ENCODE measurements at regions not wholly inside any gene's neighbourhood (a gene's known extent, or its start where the extent isn't known, plus 50 kb on each side); places are given as distances from the start of the nearest gene placed in this dataset.

DNA sequence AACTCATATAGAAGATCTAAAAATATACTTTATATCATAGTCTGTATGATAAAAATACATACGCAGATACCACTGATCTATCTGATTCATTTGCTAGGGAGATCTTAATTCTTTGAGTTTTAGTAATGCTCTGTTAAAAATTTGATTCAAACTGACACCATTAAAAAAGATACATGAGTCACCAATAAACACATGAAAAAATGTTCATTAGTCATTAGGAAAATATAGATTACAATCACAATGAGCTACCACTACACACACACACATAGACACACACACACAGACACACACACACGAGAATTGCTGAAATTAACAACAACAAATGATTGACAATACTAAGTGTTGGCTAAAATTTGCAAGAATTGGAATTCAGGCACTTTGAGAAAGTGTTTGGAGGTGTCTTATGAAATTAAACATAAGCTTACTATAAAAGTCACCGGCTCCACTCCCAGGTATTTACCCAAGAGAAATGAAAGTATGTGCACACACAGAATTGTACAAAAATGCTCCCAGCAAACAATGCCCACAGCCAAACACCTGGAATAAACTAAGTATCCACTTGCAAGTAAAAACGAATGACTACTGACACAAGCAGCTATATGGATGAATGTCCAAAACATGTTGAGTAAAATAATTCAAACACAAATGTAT lies 117.7 kb upstream of the GGTLC1 start:
- no peak for DNase-seq (ENCODE audit: low spot score)

DNA sequence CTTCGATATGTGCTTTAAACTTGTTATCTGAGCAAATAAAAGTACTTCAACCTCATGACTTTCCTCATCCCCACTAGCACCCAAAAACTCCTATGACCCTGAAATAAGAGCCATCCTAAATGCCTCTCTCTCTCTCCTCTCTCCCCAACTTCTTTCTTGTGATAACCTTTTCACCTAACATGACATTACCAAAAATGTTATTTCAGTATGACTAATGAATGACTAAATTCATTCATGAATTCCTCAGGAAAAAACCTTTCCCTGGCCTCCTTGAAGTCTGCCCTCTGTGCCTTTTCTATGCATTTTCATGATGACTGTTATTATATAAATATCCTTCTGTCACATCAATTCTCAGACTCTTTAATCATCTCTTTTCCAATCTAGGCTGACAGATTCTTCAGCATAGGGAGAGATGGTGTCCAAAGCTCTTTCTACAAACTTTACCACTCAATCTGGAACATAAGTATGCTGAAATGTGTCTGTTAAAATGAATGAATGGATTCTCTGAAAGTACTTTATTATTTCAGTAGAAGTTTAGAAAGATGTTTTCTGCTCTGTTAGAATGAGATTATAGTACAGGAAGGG lies 114.3 kb upstream of the GGTLC1 start:
- DNase-seq (ENCODE audit: low spot score): no peak

DNA sequence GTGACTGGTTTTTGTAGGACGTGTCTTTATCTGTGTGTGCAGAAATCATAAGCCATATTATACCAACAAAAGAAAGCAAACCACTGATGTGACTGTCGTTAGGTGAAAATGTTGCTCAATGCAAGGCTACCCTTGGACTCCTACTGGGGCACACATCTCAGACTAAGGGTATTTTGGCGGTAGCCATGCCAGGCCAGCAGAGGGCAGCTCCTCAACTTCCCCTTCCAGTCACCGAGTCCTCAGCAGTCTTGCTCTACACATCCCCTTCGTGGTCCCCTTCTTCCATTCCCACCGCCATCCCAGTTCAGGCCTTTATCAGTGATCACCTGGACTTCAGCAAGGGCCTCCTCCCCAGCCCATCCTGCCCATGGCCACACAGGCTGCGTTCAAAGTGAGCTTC lies 113.7 kb upstream of the GGTLC1 start:
- no peak for DNase-seq (ENCODE audit: low spot score)

DNA sequence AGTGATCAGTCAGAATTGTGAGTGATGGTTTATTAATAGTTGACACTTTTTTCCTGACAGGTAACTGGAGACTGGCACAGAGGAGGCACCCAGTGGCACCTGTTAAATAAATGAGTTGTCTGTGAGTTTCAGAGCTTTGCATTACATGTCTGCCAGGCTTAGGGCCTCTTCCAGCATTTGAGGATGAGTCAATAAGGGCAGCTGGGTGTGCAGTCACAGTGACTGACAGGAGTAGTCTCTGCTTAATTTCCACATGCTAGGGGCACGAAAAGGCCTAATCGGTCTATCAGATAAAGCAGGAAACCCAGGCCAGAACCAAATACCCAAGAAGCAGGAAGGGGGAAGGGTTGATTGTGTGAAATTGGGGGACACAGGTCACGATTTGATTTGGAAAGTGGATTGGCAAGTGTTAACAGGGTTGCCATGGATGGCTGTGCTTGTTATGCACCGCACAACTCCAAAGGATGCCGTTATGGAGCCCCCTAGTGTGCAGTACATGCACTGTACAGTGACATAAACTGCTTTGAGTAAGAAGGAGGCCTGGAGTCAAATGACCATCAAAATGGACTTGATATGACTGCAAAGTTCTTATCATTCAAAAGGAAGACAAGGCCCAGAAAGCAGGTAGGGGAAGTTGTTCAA lies 111.9 kb upstream of the GGTLC1 start:
- peak; percentile 7 for DNase-seq (ENCODE audit: low spot score)

DNA sequence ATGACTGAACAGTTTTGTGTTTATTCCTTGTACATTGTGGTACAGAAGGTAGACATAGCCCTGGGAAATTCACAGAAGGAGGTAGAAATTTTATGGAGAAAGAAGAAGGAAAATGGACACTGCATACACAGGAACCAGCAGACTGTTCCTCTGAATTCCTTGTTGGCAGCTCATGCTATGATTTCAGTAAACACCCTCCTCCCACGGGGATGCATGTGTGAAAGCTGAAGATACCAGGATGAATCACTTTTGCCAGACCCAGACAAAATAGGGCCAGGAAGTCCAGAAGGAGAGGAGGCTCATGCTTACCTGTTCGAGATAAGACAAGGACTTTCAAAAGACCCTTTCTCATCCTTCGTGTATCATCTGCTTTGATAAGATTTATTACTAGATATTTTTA lies 110.3 kb upstream of the GGTLC1 start:
- DNase-seq (ENCODE audit: low spot score): no peak

- no peak for DNase-seq (ENCODE audit: low spot score)
Observed at GRCh38 chr20:24097506-24098245, 109.1 kb upstream of the GGTLC1 start.

DNA sequence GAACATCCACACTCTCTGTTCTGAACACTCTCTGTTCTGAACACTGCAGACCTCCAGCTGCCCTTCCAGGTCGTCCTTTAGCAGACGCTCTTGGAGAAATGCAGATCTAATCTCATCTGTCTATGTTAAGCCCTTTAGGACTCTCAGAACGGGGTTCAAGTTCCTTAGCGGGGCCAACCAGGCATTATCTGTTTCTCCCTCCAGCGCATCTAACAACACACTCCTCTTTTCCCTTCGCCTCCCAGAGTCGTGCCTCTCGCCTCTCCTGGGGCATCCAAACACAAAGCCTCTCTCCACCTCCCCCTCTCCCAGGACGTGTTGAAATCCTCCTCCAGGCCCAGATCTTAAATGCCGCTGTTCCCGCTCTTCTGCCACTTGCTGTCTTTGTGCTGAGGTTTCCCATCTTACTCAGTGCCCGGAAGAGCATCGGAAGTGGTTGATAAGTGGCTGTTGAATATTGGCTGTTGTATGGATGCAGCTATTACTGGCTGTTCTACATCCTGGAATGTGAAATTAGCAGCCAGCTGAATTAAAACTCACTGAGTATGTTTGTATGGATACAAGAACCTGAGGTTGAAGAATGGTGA lies 108.4 kb upstream of the GGTLC1 start:
- DNase-seq (ENCODE audit: low spot score): no peak

- DNase-seq (ENCODE audit: low spot score): no peak
Observed at GRCh38 chr20:24096264-24096663, 107.7 kb upstream of the GGTLC1 start.

DNA sequence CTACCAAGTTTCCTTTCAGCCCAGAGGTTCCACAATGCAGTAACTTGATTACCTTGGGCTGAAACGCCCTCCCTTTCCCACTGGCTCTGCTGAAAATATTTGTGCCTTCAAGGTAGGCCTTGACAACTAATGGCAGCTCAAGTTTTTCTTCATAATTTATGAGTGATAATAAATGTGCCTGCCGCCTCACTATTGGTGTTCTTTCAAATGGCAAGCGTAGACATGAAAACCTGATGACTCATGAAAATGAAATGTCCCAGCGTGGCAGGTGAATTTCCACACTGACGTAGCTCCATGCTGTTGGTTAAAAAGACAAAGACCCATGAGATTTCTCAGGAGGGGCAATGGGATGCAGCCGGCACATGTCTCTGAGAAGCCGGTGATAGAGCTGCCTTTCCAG lies 107.2 kb upstream of the GGTLC1 start:
- DNase-seq (ENCODE audit: low spot score): no peak

GRCh38 chr20:24095303-24095702 lies 106.7 kb upstream of the GGTLC1 start:
- no peak for DNase-seq (ENCODE audit: low spot score)

DNA sequence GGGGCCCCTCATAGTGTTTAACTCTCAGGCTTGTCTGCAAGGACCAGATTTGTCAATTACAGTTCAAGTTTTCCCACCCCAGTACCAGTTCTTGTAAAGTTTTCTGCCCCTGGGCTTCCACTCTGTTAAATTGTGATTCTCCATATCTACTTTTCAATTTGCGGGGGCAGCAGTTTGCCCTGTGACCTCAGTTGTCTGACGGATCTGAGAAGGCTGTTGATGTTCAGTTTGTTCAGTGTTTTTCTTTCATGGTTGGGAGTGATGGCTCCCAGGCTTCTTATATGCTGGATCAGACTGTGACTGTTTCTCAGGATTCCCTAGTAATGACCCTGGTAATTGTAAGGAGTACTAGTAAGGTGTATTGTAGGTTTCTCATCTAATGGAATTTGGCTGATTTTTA lies 101.0 kb upstream of the GGTLC1 start:
- no peak for DNase-seq (ENCODE audit: low spot score)

DNA sequence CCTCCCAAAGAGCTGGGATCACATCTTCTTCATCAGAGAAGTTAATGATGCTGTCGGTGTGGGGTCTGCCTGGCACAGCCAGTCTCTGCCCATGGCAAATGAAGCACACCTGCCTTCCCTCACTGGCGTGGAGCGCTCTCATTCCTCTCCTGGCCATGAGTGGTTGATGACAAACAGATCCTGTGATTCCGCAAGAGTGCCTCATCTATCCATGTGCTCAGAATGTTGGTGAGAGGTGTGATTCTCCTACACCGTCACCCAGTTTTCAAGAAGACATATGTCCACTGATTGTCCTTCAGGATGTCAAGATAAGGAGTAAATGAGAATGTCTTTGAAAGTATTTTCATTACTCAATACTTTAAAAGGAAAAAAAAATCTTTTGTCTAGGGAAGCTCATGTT lies 97.5 kb upstream of the GGTLC1 start:
- DNase-seq (ENCODE audit: low spot score): no peak

- DNase-seq (ENCODE audit: low spot score): no peak
Observed at GRCh38 chr20:24084281-24084680, 95.7 kb upstream of the GGTLC1 start.

- DNase-seq (ENCODE audit: low spot score): no peak
Observed at GRCh38 chr20:24081077-24081476, 92.5 kb upstream of the GGTLC1 start.

- DNase-seq (ENCODE audit: low spot score): no peak
Observed at GRCh38 chr20:24079661-24080412, 91.3 kb upstream of the GGTLC1 start.

DNA sequence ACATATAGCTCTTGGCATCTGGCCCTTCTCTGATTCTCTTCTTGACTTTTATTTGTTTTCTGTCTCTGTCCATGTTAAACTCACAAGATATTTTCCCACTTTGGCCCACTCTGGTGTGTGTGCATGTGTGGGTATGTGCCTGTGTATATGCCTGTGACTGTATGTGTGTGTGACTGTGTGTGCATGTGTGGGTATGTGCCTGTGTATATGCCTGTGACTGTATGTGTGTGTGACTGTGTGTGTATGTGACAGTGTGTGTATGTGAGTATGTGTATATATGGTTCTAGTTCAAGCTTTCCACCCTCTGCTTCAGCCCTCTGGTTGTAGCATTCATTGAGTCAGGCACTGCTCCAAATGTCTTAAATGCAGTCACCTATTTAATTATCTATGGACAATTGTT lies 88.6 kb upstream of the GGTLC1 start:
- no peak for DNase-seq (ENCODE audit: low spot score)

- DNase-seq (ENCODE audit: low spot score): no peak
Observed at GRCh38 chr20:24070679-24071078, 82.1 kb upstream of the GGTLC1 start.

DNA sequence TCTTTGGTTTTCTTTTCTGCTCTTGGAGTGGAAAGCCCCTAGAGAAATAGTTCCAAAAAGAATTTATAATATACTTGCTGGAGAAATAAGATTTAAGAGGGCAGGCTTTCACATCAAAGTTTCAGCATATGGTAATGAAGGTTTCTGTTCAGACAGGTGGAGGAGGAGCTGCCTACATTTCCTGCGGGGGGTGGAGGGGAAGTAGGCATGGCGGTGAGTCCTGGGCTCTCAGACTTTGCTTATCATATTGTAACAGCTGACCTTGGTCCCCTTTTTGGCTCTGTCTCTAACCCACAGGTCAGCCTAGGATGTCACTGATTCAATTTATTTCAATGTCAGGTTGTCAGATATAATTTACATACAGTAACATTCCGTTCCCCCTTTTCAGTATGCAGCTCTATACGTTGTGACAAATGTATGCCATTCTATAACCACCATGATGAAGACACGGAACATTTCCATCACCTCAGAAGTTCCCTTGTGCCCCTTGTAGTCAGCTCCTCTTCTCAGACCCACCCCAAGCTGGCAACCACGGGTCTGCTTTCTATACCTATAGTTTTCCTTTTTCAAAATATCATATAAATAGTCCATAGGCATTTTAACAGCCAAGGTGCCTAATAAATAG lies 77.6 kb upstream of the GGTLC1 start:
- DNase-seq (ENCODE audit: low spot score): no peak

GRCh38 chr20:24064915-24065314 lies 76.3 kb upstream of the GGTLC1 start:
- no peak for DNase-seq (ENCODE audit: low spot score)

GRCh38 chr20:24064092-24064491 lies 75.5 kb upstream of the GGTLC1 start:
- no peak for DNase-seq (ENCODE audit: low spot score)

- DNase-seq (ENCODE audit: low spot score): no peak
Observed at GRCh38 chr20:24063100-24063499, 74.5 kb upstream of the GGTLC1 start.
